ENCODE measurements at regions not wholly inside any gene's neighbourhood (a gene's known extent, or its start where the extent isn't known, plus 50 kb on each side); places are given as distances from the start of the nearest gene placed in this dataset.

DNA sequence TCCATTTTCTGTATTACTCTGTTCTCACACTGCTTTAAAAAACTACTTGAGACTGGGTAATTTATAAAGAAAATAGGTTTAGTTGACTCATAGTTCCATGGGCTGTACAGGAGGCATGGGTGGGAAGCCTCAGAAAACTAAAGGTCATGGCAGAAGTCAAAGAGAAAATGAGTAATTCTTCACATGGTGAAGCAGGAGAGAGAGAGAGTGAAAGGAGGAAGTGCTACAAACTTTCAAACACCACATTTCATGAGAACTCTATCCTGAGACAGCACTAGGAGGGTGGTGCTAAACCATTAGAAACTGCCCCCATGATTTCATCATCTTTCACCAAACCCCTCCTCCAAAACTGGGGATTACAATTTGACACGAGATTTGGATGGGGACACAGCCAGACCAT lies 108.0 kb upstream of the PBDC1 start:
- no peak overlapping the region for H3K27ac ChIP-seq
- H3K36me3 ChIP-seq, result no peaks in the 10 kb centered on the region
- H3K9me3 ChIP-seq, result peaks cover 0 to 21% (median 0%) of the 10 kb centered on the region in 12 donors
- ATAC-seq, result no peak
- no peaks in the 10 kb centered on the region for H3K4me1 ChIP-seq
- no peak overlapping the region for H3K4me3 ChIP-seq
- intact Hi-C loops (cut with DNase I), result no loop called here
- TF ChIP-seq POLR2A (IDR thresholded peaks at IDR 0.05) (no peak), CTCF (IDR thresholded peaks at IDR 0.05) (no peak)
- 13 to 29% (median 15%) methylated on average over 1 of the region's 1 CpG for WGBS, 4 donors
- DNase-seq, result no peak
- H3K27me3 ChIP-seq, result peaks cover 0 to 29% (median 0%) of the 10 kb centered on the region in 9 donors

GRCh38 chrX:76076124-76076523 lies 96.7 kb upstream of the PBDC1 start:
- intact Hi-C loops (cut with DNase I), result no loop called here
- DNase-seq, result no peak
- Histone ChIP-seq H3K36me3 (no peaks in the 10 kb centered on the region), H3K27me3 (peaks cover 0 to 3% (median 0%) of the 10 kb centered on the region in 9 donors), H3K4me1 (no peaks in the 10 kb centered on the region), H3K27ac (no peak overlapping the region), H3K9me3 (no peaks in the 10 kb centered on the region), H3K4me3 (no peak overlapping the region)
- TF ChIP-seq POLR2A (IDR thresholded peaks at IDR 0.05), result no peak
- no peak for TF ChIP-seq CTCF (IDR thresholded peaks at IDR 0.05)
- no peak for ATAC-seq

DNA sequence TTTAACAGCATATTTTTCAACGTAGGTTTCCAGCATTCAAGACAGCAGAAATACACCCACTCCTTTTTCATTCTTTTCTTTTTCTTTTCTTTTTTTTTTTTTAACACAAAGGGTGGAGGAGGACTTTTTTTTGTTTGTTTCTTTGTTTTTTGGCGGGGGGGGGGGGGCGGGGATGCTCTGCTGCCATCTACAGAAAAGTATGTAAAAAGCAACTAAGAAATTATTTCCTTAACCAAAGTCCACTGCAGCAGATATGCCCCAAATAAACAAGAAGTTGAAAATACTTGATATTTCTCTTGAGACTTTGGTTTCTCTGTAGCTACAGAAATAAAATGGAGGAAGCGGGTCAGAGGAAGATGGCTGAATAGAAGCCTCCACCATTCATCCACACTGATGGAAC lies 63.2 kb upstream of the PBDC1 start:
- H3K27me3 ChIP-seq, result peaks cover 0 to 42% (median 0%) of the 10 kb centered on the region in 9 donors
- DNase-seq (no peak), ATAC-seq (no peak)
- H3K36me3 ChIP-seq, result no peaks in the 10 kb centered on the region
- H3K9me3 ChIP-seq, result no peaks in the 10 kb centered on the region
- no peak overlapping the region for H3K4me3 ChIP-seq
- no peak for TF ChIP-seq POLR2A (IDR thresholded peaks at IDR 0.05)
- TF ChIP-seq CTCF (IDR thresholded peaks at IDR 0.05), result no peak
- H3K27ac ChIP-seq, result no peak overlapping the region
- no peaks in the 10 kb centered on the region for H3K4me1 ChIP-seq
- 15 to 30% (median 22%) methylated on average over 3 to 4 of the region's 4 CpGs for WGBS, 4 donors
- intact Hi-C loops (cut with DNase I), result no loop called here

Measured in heart left ventricle (tissue), 16 donors.